Occipital lobe (tissue), 1 donor: ENCODE measurements at regions not wholly inside any gene's neighbourhood (a gene's known extent, or its start where the extent isn't known, plus 50 kb on each side); places are given as distances from the start of the nearest gene placed in this dataset.
"Not testable (repeated sequence)": the region's sequence is repeated elsewhere in the genome, so short reads cannot be mapped to it uniquely, and the experiment has no call there.

ENCODE experiments used
- DNase-seq: peaks from one replicate; lab custom pipeline; 2025; lab: John Stamatoyannopoulos, UW

GRCh38 chr1:60861961-60862567 is 220.3 kb upstream of the NFIA start:
- no peak for DNase-seq

- DNase-seq, result no peak
Observed at GRCh38 chr1:60859111-60859510, 223.2 kb upstream of the NFIA start.

GRCh38 chr1:60857851-60858250 is 224.5 kb upstream of the NFIA start:
- no peak for DNase-seq

GRCh38 chr1:60850084-60850483 is 232.3 kb upstream of the NFIA start:
- DNase-seq, result no peak

- DNase-seq, result no peak
Observed at GRCh38 chr1:60849401-60849800, 233.0 kb upstream of the NFIA start.

- DNase-seq, result no peak
Observed at GRCh38 chr1:60848583-60849188, 233.7 kb upstream of the NFIA start.

GRCh38 chr1:60847855-60848582 is 234.3 kb upstream of the NFIA start:
- DNase-seq, result no peak

GRCh38 chr1:60847391-60847790 is 235.0 kb upstream of the NFIA start:
- DNase-seq, result no peak

- not testable (repeated sequence) for DNase-seq
Observed at GRCh38 chr1:60845659-60846058, 236.7 kb upstream of the NFIA start.

GRCh38 chr1:60842304-60842703 is 240.1 kb upstream of the NFIA start:
- no peak for DNase-seq

GRCh38 chr1:60841116-60842046 is 241.0 kb upstream of the NFIA start:
- no peak for DNase-seq

- not testable (repeated sequence) for DNase-seq
Observed at GRCh38 chr1:60840476-60840875, 241.9 kb upstream of the NFIA start.

GRCh38 chr1:60835649-60836048 is 246.7 kb upstream of the NFIA start:
- DNase-seq, result no peak

- no peak for DNase-seq
Observed at GRCh38 chr1:60833173-60833572, 249.2 kb upstream of the NFIA start.

GRCh38 chr1:60832367-60832766 is 250.0 kb upstream of the NFIA start:
- DNase-seq, result no peak

GRCh38 chr1:60831780-60832179 is 250.6 kb upstream of the NFIA start:
- DNase-seq, result no peak

GRCh38 chr1:60828944-60829343 is 253.4 kb upstream of the NFIA start:
- DNase-seq, result no peak

- DNase-seq, result no peak
Observed at GRCh38 chr1:60826320-60827094, 255.9 kb upstream of the NFIA start.

- DNase-seq, result no peak
Observed at GRCh38 chr1:60825593-60825992, 256.8 kb upstream of the NFIA start.

GRCh38 chr1:60823151-60823550 is 259.2 kb upstream of the NFIA start:
- DNase-seq, result no peak

GRCh38 chr1:60822252-60822651 is 260.1 kb upstream of the NFIA start:
- DNase-seq, result no peak
